ENCODE measurements at regions not wholly inside any gene's neighbourhood (a gene's known extent, or its start where the extent isn't known, plus 50 kb on each side); places are given as distances from the start of the nearest gene placed in this dataset.

- no peak for TF ChIP-seq CTCF (IDR thresholded peaks at IDR 0.05; ENCODE audit: insufficient read depth, low read length, poor library complexity, severe bottlenecking)
- no peak for TF ChIP-seq EZH2phosphoT487 (conservative IDR thresholded peaks at IDR 0.05; ENCODE audit: low read length)
Observed at GRCh38 chr6:141521440-141521839, 611.3 kb upstream of the GJE1 start.
